H9 (cell line): ENCODE measurements at regions not wholly inside any gene's neighbourhood (a gene's known extent, or its start where the extent isn't known, plus 50 kb on each side); places are given as distances from the start of the nearest gene placed in this dataset.

Source experiments
- DNase-seq: peaks from one replicate; pipeline ENCODE4 v3.0.0-alpha.2; 2017
- H2AFZ ChIP-seq: one replicate; pipeline ENCODE4 v1.6.1; 2013; ENCODE audit warnings: mild to moderate bottlenecking, low read length, control low read depth, moderate library complexity
- H2AK5ac ChIP-seq: 2 replicates; pipeline ENCODE4 v1.6.1; 2013; ENCODE audit warnings: low read length, control low read depth, mixed read lengths; ENCODE audit not compliant: insufficient read length
- H2BK120ac ChIP-seq: one replicate; pipeline ENCODE4 v1.6.1; 2013; ENCODE audit warnings: low read depth, mild to moderate bottlenecking, low read length, control low read depth, inconsistent platforms; ENCODE audit not compliant: poor library complexity, severe bottlenecking
- H2BK12ac ChIP-seq: 2 replicates; pipeline ENCODE4 v1.6.1; 2013; ENCODE audit warnings: low read length, control low read depth, mixed read lengths, low read depth; ENCODE audit not compliant: insufficient read length
- H2BK15ac ChIP-seq: 2 replicates; pipeline ENCODE4 v1.6.1; 2013; ENCODE audit warnings: low read depth, low read length, control low read depth
- H2BK20ac ChIP-seq: one replicate; pipeline ENCODE4 v1.6.1; 2013; ENCODE audit warnings: low read depth, mild to moderate bottlenecking, low read length, control low read depth, inconsistent platforms; ENCODE audit not compliant: poor library complexity, severe bottlenecking
- H2BK5ac ChIP-seq: 2 replicates; pipeline ENCODE4 v1.6.1; 2013; ENCODE audit warnings: low read length, control low read depth, mixed read lengths; ENCODE audit not compliant: insufficient read length
- H3K14ac ChIP-seq: 2 replicates; pipeline ENCODE4 v1.6.1; 2013; ENCODE audit warnings: low read length, control low read depth; ENCODE audit not compliant: insufficient read depth
- H3K18ac ChIP-seq: 2 replicates; pipeline ENCODE4 v1.6.1; 2013; ENCODE audit warnings: low read depth, mild to moderate bottlenecking, mixed read lengths, low read length, control low read depth; ENCODE audit not compliant: insufficient read length
- H3K23ac ChIP-seq: 2 replicates; pipeline ENCODE4 v1.6.1; 2013; ENCODE audit warnings: low read length, control low read depth, mixed read lengths, low read depth; ENCODE audit not compliant: insufficient read length
- H3K23me2 ChIP-seq: 2 replicates; pipeline ENCODE4 v1.6.1; 2013; ENCODE audit warnings: low read depth, mild to moderate bottlenecking, mixed read lengths, low read length, control low read depth; ENCODE audit not compliant: insufficient read length, poor library complexity, severe bottlenecking
- H3K27ac ChIP-seq: 2 replicates; pipeline ENCODE4 v1.5.1; 2013; ENCODE audit warnings: low read length, control low read depth, mixed read lengths, low read depth; ENCODE audit not compliant: insufficient read length
- H3K27me3 ChIP-seq: 2 replicates; pipeline ENCODE4 v1.6.1; 2013; ENCODE audit warnings: low read length, control low read depth, inconsistent platforms; ENCODE audit not compliant: insufficient read depth
- H3K4ac ChIP-seq: 2 replicates; pipeline ENCODE4 v1.6.1; 2013; ENCODE audit warnings: low read depth, mild to moderate bottlenecking, control low read depth, inconsistent platforms, low read length, moderate library complexity
- H3K4me1 ChIP-seq: 2 replicates; pipeline ENCODE4 v1.6.1; 2013; ENCODE audit warnings: low read length, control low read depth, inconsistent platforms; ENCODE audit not compliant: insufficient read depth
- H3K4me2 ChIP-seq: 2 replicates; pipeline ENCODE4 v1.6.1; 2013; ENCODE audit warnings: low read length, control low read depth, mixed read lengths; ENCODE audit not compliant: insufficient read length, insufficient read depth
- H3K56ac ChIP-seq: 2 replicates; pipeline ENCODE4 v1.6.1; 2013; ENCODE audit warnings: low read depth, mild to moderate bottlenecking, mixed read lengths, low read length, control low read depth; ENCODE audit not compliant: insufficient read length
- H3K79me1 ChIP-seq: 2 replicates; pipeline ENCODE4 v1.6.1; 2013; ENCODE audit warnings: low read depth, mild to moderate bottlenecking, moderate library complexity, low read length, control low read depth, inconsistent platforms; ENCODE audit not compliant: insufficient read depth, poor library complexity, severe bottlenecking
- H3K79me2 ChIP-seq: 2 replicates; pipeline ENCODE4 v1.6.1; 2013; ENCODE audit warnings: low read length, control low read depth, inconsistent platforms; ENCODE audit not compliant: insufficient read depth
- H3K9ac ChIP-seq: 2 replicates; pipeline ENCODE4 v1.6.1; 2013; ENCODE audit warnings: low read length, control low read depth, mixed read lengths; ENCODE audit not compliant: insufficient read length; ENCODE audit errors: extremely low read depth
- H3K9me3 ChIP-seq: one replicate; pipeline ENCODE4 v1.6.1; 2013; ENCODE audit warnings: low read depth, low read length, inconsistent platforms; ENCODE audit not compliant: control insufficient read depth
- H3T11ph ChIP-seq: one replicate; pipeline ENCODE4 v1.6.1; 2013; ENCODE audit warnings: mild to moderate bottlenecking, low read length, control low read depth, inconsistent platforms
- H4K20me1 ChIP-seq: one replicate; pipeline ENCODE4 v1.6.1; 2013; ENCODE audit not compliant: control insufficient read depth, insufficient read length, insufficient read depth
- H4K5ac ChIP-seq: 2 replicates; pipeline ENCODE4 v1.6.1; 2013; ENCODE audit warnings: low read depth, mild to moderate bottlenecking, mixed read lengths, low read length, control low read depth; ENCODE audit not compliant: insufficient read length
- H4K8ac ChIP-seq: replicated peaks from 2 replicates; pipeline ENCODE4 v1.6.1; 2013; ENCODE audit warnings: low read length, control low read depth, mixed read lengths, low read depth; ENCODE audit not compliant: insufficient read length
- H4K91ac ChIP-seq: 2 replicates; pipeline ENCODE4 v1.6.1; 2013; ENCODE audit warnings: low read depth, mild to moderate bottlenecking, moderate library complexity, mixed read lengths, low read length, control low read depth; ENCODE audit not compliant: insufficient read length
- H3K27ac Mint-ChIP-seq, 3 experiments: 2 replicates in 2 of 3; 3 replicates in 1 of 3; pipeline ENCODE4 v1.8.0; 2020 to 2021; ENCODE audit warnings: mixed read lengths in 3 of 3, mild to moderate bottlenecking in 1 of 3, moderate library complexity in 1 of 3
- H3K27me3 Mint-ChIP-seq: 2 replicates; pipeline ENCODE4 v1.8.0; 2021; ENCODE audit warnings: low read depth, mild to moderate bottlenecking, moderate library complexity, mixed read lengths
- H3K36me3 Mint-ChIP-seq, 3 experiments: 2 replicates in 2 of 3; 3 replicates in 1 of 3; pipeline ENCODE4 v1.8.0; 2020 to 2021; ENCODE audit warnings: low read depth in 3 of 3, mixed read lengths in 3 of 3; ENCODE audit not compliant: insufficient read depth in 1 of 3
- H3K4me1 Mint-ChIP-seq, 2 experiments: 2 replicates each; pipeline ENCODE4 v1.8.0; 2020; ENCODE audit warnings: mixed read lengths in 2 of 2
- H3K4me3 Mint-ChIP-seq, 2 experiments: 2 replicates in 1 of 2; 3 replicates in 1 of 2; pipeline ENCODE4 v1.8.0; 2020 to 2021; ENCODE audit warnings: mild to moderate bottlenecking in 2 of 2, mixed read lengths in 2 of 2, moderate library complexity in 1 of 2
- H3K9me3 Mint-ChIP-seq, 2 experiments: 2 replicates in 1 of 2; 3 replicates in 1 of 2; pipeline ENCODE4 v1.8.0; 2020; ENCODE audit warnings: mild to moderate bottlenecking in 2 of 2, mixed read lengths in 2 of 2, moderate library complexity in 1 of 2
- WGBS: extraction: QIAGEN DNeasy Blood & Tissue Kit; methylation state at CpG from one replicate; pipeline ENCODE4 v1.1.7; 2013; ENCODE audit warnings: missing lambda C conversion rate, low lambda C conversion rate, mixed read lengths; ENCODE audit not compliant: insufficient read length; ENCODE audit errors: extremely low coverage; 5-methylcytosine and 5-hydroxymethylcytosine counted together
- TF ChIP-seq, protein P1 (sequence below): fragments of 200-600 bp; sonication (generic); conservative IDR thresholded peaks from 3 replicates; pipeline ENCODE4 v1.8.0; 2021; ENCODE audit warnings: antibody characterized with exemption, mild to moderate bottlenecking

DNA sequence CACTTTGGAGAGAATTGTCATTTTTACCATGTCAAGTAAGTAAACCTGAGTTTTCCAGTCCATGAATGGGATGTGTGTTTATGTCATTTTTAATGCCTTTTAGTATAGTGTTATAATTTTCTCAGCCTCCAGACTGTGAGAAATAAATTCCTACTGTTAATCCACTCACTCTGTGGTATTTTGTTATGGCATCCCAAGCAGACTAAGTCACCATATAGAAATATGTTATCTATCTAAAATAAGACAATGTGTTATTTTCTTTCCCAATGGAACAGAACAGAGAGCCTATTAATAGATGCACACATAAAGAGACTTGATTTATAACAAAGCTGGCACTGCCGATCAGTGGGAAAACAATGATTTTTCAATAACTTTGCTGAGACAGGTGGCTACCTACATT, 70.2 kb upstream of the SLC4A11 start:
- Histone ChIP-seq H4K91ac (no peak overlapping the region), H3K4me2 (no peak overlapping the region), H3K79me2 (no peaks in the 10 kb centered on the region), H4K20me1 (no peaks in the 10 kb centered on the region), H2BK120ac (no peak overlapping the region), H3K27ac (no peak overlapping the region), H3K79me1 (no peaks in the 10 kb centered on the region), H4K5ac (no peak overlapping the region), H3K27me3 (no peaks in the 10 kb centered on the region), H2AK5ac (no peak overlapping the region), H2BK20ac (no peak overlapping the region), H2AFZ (no peak overlapping the region), H3K14ac (no peak overlapping the region), H3K9ac (no peak overlapping the region), H3K9me3 (no peaks in the 10 kb centered on the region), H3K4ac (no peak overlapping the region), H3K18ac (no peak overlapping the region), H3K23ac (no peak overlapping the region), H3K4me1 (no peaks in the 10 kb centered on the region), H3K23me2 (no peaks in the 10 kb centered on the region), H4K8ac (no peak overlapping the region), H2BK12ac (no peak overlapping the region), H2BK5ac (no peak overlapping the region), H2BK15ac (no peak overlapping the region), H3T11ph (no peak overlapping the region), H3K56ac (no peak overlapping the region)
- H3K27me3 Mint-ChIP-seq, result no peaks in the 10 kb centered on the region
- H3K9me3 Mint-ChIP-seq, result no peaks in the 10 kb centered on the region
- peaks cover 0 to 10% (median 9%) of the 10 kb centered on the region in 3 experiments; a peak in 4 of 7 replicates for H3K36me3 Mint-ChIP-seq
- H3K4me3 Mint-ChIP-seq, result no peak overlapping the region
- H3K4me1 Mint-ChIP-seq, result 0 out of 4 replicates have a peak, but pooled peaks cover 0 to 2% of the 10 kb centered on the region in 2 experiments
- TF ChIP-seq, protein P1, sequence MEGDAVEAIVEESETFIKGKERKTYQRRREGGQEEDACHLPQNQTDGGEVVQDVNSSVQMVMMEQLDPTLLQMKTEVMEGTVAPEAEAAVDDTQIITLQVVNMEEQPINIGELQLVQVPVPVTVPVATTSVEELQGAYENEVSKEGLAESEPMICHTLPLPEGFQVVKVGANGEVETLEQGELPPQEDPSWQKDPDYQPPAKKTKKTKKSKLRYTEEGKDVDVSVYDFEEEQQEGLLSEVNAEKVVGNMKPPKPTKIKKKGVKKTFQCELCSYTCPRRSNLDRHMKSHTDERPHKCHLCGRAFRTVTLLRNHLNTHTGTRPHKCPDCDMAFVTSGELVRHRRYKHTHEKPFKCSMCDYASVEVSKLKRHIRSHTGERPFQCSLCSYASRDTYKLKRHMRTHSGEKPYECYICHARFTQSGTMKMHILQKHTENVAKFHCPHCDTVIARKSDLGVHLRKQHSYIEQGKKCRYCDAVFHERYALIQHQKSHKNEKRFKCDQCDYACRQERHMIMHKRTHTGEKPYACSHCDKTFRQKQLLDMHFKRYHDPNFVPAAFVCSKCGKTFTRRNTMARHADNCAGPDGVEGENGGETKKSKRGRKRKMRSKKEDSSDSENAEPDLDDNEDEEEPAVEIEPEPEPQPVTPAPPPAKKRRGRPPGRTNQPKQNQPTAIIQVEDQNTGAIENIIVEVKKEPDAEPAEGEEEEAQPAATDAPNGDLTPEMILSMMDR, result no peak
- WGBS, result no CpG with 5 or more reads among the region's 1 CpG
- no peak overlapping the region for H3K27ac Mint-ChIP-seq
- no peak for DNase-seq
